ENCODE measurements at regions not wholly inside any gene's neighbourhood (a gene's known extent, or its start where the extent isn't known, plus 50 kb on each side); places are given as distances from the start of the nearest gene placed in this dataset.
"Not testable (repeated sequence)": the region's sequence is repeated elsewhere in the genome, so short reads cannot be mapped to it uniquely, and the experiment has no call there.

DNA sequence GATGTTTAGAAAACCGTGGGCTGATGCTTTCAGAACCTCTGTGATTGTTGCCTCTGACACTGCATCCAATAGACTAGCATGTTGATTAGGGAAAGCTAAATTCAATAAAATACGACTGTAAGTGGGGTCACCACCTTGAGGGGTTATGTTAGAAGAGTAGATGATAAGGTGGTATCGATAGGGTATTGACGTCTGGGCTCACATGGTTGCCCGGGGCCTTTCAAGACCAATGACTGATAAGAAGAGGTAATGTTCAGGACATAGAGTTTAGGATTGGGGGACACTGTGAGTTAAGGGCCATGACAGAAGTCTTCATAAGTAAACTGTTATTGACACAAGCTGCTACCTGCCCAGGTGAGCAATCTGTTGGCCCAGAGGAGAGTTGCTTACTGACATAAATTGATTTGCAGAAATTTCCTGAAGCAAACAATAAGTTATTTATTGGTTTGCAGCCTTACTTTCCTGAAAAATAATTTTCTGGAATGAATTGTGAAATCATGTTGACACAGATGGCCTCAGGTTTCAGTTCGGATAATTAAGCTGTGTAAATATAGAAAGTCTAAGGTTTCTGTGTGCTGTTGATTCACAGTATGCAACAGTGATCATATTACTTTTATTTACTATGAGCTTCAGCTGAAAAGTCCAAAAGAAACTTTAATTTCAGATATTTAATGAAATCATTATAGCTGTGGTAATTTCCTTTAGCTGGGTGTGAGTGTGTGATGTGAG lies 289.9 kb upstream of the PRSS16 start:
- DNase-seq, result peak; percentile 1

GRCh38 chr6:26961236-26961635 lies 286.3 kb upstream of the PRSS16 start:
- DNase-seq, result not testable (repeated sequence)

DNA sequence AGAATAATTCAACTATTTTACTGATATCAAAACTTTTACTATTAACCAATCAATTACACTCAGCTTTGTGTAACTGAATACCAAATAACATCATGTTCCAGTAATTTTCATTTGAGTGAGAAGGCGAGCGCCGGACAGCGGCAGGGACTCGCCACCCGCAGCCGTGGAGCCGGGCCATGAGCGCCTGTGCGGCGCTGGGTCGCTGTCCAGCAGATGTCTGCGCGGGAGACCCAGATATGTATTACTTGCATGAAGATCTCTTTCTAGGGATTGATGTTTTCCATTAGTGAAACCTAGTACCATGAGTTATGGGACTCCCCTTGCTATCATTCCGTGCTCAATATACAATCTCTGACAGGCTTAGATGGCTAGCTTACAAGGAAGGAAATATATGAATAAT lies 245.1 kb upstream of the PRSS16 start:
- no peak for DNase-seq

DNA sequence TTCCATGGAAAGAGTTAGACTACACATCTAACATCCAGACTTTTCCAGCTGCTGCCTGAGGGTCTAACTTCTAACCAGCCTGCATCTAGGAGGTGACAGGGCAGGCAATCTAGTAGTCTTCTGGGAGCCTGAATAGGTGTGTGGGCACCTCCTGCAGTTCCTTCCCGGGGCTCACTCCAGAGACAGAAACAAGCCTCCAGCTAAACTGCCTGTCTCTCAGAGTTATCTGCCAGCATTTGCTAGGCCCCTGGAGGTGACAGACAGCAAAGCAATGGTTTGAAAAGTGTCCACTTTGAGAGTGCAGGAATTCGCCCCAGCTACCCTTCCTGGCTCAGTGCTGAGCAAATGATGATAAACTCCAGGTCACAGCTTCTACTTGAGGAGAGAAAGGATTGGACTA lies 240.5 kb upstream of the PRSS16 start:
- DNase-seq, result no peak

DNA sequence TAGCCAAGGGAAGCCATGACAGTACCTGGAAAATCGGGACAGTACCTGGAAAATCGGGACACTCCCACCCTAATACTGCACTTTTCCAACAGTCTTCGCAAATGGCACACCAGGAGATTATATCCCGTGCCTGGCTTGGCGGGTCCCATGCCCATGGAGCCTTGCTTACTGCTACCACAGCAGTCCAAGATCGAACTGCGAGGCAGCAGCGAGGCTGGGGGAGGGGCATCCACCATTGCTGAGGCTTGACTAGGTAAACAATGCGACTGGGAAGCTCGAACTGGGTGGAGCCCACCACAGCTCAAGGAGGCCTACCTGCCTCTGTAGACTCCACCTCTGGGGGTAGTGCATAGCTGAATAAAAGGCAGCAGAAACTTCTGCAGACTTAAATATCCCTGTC lies 238.9 kb upstream of the PRSS16 start:
- DNase-seq, result not testable (repeated sequence)

DNA sequence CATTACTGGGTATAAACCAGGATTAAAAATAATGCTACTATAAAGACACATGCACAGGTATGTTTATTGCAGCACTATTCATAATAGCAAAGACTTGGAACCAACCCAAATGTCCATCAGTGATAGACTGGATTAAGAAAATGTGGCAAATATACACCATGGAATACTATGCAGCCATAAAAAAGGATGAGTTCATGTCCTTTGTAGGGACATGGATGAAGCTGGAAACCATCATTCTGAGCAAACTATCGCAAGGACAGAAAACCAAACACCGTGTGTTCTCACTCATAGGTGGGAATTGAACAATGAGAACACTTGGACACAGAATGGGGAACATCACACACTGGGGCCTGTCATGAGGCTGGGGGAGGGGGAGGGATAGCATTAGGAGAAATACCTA lies 233.4 kb upstream of the PRSS16 start:
- DNase-seq, result not testable (repeated sequence)

DNA sequence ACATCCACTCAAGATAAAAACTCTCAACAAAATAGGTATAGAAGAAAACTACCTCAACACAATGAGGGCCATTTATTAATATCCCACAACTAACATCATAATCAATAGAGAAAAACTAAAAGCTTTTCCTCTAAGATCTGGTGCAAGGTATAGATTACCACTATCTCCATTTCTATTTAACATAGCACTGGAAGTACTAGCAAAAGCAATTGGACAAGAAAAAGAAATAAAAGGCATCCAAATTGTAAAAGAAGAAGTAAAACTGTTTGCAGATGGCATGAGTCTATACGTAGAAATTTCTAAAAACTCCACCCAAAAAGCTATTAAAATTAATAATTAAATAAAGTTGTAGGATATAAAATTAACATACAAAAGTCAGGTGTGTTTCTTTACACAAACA lies 230.8 kb upstream of the PRSS16 start:
- DNase-seq, result no peak

- DNase-seq, result not testable (repeated sequence)
These were observed 229.1 kb upstream of the PRSS16 start for GRCh38 chr6:27018401-27018800.

- peak; percentile 73 for DNase-seq
These were observed 227.6 kb upstream of the PRSS16 start for GRCh38 chr6:27019651-27020552.

GRCh38 chr6:27020553-27020880 lies 227.0 kb upstream of the PRSS16 start:
- no peak for DNase-seq

DNA sequence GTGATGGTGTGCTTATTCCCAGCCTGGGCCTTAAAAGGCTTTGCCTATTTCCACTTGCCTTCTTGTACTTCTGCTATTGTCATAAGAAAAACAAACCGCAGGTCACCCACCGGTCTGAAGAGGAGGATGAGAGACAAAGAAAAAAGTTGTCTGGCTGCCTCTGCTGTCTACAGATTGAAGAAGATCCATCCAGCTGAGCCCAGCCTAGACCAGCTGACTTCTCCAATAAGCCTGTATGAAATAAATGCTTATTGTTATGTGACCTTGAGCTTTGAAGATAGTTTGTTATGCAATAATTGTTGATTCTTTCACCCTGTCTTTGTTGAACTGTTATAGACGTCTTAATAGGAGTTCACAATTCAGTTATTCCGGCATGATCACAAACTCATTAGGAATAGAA lies 223.8 kb upstream of the PRSS16 start:
- no peak for DNase-seq

- no peak for DNase-seq
These were observed 222.2 kb upstream of the PRSS16 start for GRCh38 chr6:27025351-27025750.

- DNase-seq, result no peak
These were observed 221.1 kb upstream of the PRSS16 start for GRCh38 chr6:27026361-27026760.

- DNase-seq, result no peak
These were observed 216.2 kb upstream of the PRSS16 start for GRCh38 chr6:27031302-27031701.

GRCh38 chr6:27038498-27038897 lies 209.0 kb upstream of the PRSS16 start:
- DNase-seq, result no peak

DNA sequence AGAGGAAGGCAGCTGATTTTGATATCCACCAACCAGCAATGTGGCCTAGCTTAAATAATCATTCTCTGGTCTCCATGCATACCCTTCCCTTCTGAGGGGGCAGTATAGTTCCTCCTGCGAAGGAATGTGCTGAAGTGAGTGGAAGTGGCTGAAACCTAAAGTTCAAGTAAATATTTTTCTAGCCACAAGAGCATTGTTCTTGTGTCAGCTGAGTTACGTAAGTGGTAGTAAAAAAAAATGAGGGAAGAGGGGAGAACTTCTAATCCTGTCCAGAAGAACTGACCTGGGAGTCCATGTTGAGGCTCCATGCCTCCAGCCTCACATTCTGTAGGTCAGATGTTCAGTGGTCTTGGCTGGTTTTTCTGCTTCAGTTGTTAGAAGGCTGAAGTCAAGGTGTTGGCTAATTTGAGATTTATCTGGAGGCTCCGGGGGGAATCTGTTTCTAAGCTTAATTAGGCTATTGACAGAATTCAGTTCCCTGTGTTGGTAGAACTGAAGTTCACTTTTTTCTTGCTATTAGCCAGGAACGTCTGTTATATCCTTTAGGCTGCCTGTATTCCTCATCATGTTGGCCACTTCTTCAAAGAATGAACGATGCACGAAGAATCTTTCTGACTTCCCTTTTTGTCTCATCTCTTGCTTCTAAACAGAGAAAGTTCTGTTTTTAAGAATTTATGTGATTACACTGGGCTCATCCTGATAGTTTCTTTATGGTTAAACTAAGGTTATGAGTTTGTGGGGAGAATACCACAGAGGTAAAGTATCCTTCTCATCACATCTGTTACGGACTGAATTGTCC lies 207.1 kb upstream of the PRSS16 start:
- no peak for DNase-seq

GRCh38 chr6:27043244-27043643 lies 204.3 kb upstream of the PRSS16 start:
- no peak for DNase-seq

DNA sequence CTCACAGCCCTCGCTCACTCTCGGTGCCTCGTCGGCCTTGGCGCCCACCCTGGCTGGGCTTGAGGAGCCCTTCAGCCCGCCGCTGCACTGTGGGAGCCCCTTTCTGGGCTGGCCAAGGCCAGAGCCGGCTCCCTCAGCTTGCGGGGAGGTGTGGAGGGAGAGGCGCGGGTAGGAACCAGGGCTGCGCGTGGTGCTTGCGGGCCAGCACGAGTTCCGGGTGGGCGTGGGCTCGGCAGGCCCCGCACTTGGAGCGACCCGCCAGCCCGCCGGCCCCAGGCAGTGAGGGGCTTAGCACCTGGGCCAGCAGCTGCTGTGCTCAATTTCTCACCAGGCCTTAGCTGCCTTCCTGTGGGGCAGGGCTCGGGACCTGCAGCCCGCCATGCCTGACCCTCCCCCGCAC lies 202.4 kb upstream of the PRSS16 start:
- DNase-seq, result not testable (repeated sequence)

GRCh38 chr6:27047725-27048124 lies 199.8 kb upstream of the PRSS16 start:
- DNase-seq, result not testable (repeated sequence)

DNA sequence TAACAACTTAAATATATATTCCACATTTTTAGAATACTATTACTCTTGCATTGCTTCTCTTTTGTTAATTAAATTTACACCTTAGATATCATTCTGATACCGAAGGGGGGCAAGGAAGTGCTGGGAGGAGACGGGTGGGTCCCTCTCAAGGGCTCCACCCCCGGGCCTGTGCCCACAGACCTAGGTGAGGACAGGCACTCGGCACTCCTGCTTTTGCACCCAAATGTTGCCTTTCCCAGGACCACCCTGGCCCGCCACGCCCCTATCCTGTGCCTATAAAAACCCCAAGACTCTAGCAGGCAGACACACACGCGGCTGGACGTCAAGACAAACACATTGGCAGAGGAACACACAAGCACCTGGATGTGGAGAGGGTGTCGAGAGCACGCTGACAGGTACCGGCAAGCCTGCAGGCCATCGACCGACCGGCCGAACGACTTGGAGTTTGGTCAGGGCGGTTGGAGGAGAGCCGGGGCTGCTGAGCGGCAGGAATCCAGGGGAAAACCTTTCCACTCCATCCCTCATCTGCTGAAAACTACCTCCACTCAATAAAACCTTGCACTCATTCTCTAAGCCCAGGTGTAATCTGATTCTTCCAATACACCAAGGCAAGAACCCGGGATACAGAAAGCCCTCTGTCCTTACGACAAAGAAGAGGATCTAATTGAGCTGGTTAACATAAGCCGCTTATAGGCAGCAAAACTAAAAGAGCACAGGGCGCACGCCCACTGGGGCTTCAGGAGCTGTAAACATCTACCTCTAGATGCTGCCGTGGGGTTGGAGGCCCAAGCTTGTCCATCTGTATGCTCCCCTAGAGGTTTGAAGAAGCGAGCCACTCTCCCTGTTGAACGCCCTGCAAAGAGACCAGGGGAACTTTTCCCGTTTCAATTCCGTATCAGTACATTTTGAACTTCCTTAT lies 197.4 kb upstream of the PRSS16 start:
- no peak for DNase-seq

GRCh38 chr6:27052082-27052730 lies 195.3 kb upstream of the PRSS16 start:
- not testable (repeated sequence) for DNase-seq

- DNase-seq, result no peak
These were observed 194.8 kb upstream of the PRSS16 start for GRCh38 chr6:27052731-27053082.

Measured in hematopoietic multipotent progenitor cell treated with erythropoietin and hydrocortisone succinate and interleukin-3 and kit ligand, for 6 days (in vitro differentiated cells).